HCT116 (cell line): ENCODE measurements at regions not wholly inside any gene's neighbourhood (a gene's known extent, or its start where the extent isn't known, plus 50 kb on each side); places are given as distances from the start of the nearest gene placed in this dataset.

Experiments used
- ATAC-seq: fragments of 200-7000 bp; cut with Tn5 transposase; 2 replicates; pipeline ENCODE4 v1.9.1; 2020; ENCODE audit warnings: mild to moderate bottlenecking, moderate library complexity
- BruUV-seq: library from RNA; stranded (reverse); fragments of 400-500 nt; replicated peaks from 2 replicates; lab custom pipeline; 2021; lab: Mats Ljungman, UMichigan
- CTCF ChIA-PET: fragments of 300-600 bp; sonication (Branson Sonifier 250); formaldehyde crosslinking; loops from one replicate; lab custom pipeline; 2021; ENCODE audit warnings: antibody characterized with exemption; lab: Charles Lee
- POLR2A ChIA-PET: fragments of 300-600, 350-600 bp; sonication (Branson Sonifier 250); formaldehyde crosslinking; loops from one replicate; lab custom pipeline; 2021; ENCODE audit warnings: antibody characterized with exemption; lab: Charles Lee
- RAD21 ChIA-PET, 2 experiments: fragments of 300-600 bp; sonication (Branson Sonifier 250); formaldehyde crosslinking; loops; one replicate each; lab custom pipeline; 2023; ENCODE audit warnings: low total read pairs in 2 of 2; ENCODE audit not compliant: uncharacterized antibody in 2 of 2, unreplicated experiment in 2 of 2, low non-redundant PET in 1 of 2; lab: Charles Lee
- DNase-seq: peaks from one replicate; pipeline ENCODE4 v3.0.0-alpha.2; 2010; ENCODE audit warnings: low read depth, low spot score
- H2AFZ ChIP-seq: fragments of 200-600 bp; shearing (Covaris generic), sonication (generic); 2 replicates; pipeline ENCODE4 v1.6.1; 2017; ENCODE audit warnings: low read depth, mixed run types, mixed read lengths, antibody characterized with exemption, low read length; ENCODE audit not compliant: poor library complexity, severe bottlenecking
- H3K27ac ChIP-seq: 2 replicates; pipeline ENCODE4 v1.5.1; 2012; ENCODE audit warnings: low read depth, low read length
- H3K27me3 ChIP-seq: fragments of 200-600 bp; sonication (generic); 2 replicates; pipeline ENCODE4 v1.6.1; 2016; ENCODE audit warnings: mixed run types, low read length, mixed read lengths; ENCODE audit not compliant: insufficient read depth
- H3K36me3 ChIP-seq, 2 experiments: fragments of 200-500 bp in 1 of 2; fragments of 200-600 bp in 1 of 2; sonication (Bioruptor generic) in 1 of 2; sonication (generic) in 1 of 2; 2 replicates each; pipeline versions ENCODE4 v1.5.1 to v1.6.1; 2014 to 2016; ENCODE audit warnings: low read length in 2 of 2, inconsistent platforms in 1 of 2, mixed read lengths in 1 of 2, mixed run types in 1 of 2; ENCODE audit not compliant: insufficient read depth in 2 of 2, control insufficient read depth in 1 of 2
- H3K4me1 ChIP-seq, 2 experiments: fragments of 200-600 bp in 1 of 2; sonication (generic) in 1 of 2; 2 replicates each; pipeline versions ENCODE4 v1.5.1 to v1.6.1; 2012 to 2017; ENCODE audit warnings: low read length in 2 of 2, inconsistent platforms in 1 of 2, mild to moderate bottlenecking in 1 of 2, mixed read lengths in 1 of 2, mixed run types in 1 of 2, moderate library complexity in 1 of 2; ENCODE audit not compliant: insufficient read depth in 2 of 2, control insufficient read depth in 1 of 2
- H3K4me2 ChIP-seq: fragments of 200-600 bp; sonication (generic); 2 replicates; pipeline ENCODE4 v1.6.1; 2017; ENCODE audit warnings: mixed run types, low read length, mixed read lengths
- H3K4me3 ChIP-seq, 2 experiments: fragments of 200-600 bp in 1 of 2; sonication (generic) in 1 of 2; replicated peaks in 1 of 2; 2 replicates each; pipeline ENCODE4 v1.5.1; 2011 to 2016; ENCODE audit warnings: low read length in 2 of 2, control low read depth in 1 of 2, low read depth in 1 of 2, mild to moderate bottlenecking in 1 of 2, mixed read lengths in 1 of 2, mixed run types in 1 of 2
- H3K79me2 ChIP-seq: fragments of 200-600 bp; sonication (generic); 2 replicates; pipeline ENCODE4 v1.6.1; 2017; ENCODE audit warnings: mild to moderate bottlenecking, mixed run types, low read length, moderate library complexity, mixed read lengths; ENCODE audit not compliant: insufficient read depth
- H3K9ac ChIP-seq: fragments of 200-600 bp; sonication (generic); 2 replicates; pipeline ENCODE4 v1.6.1; 2016; ENCODE audit warnings: low read length, mixed read lengths
- H3K9me2 ChIP-seq: fragments of 200-600 bp; sonication (generic), shearing (Covaris generic); 2 replicates; pipeline ENCODE4 v1.6.1; 2017; ENCODE audit warnings: mixed run types, mild to moderate bottlenecking, moderate library complexity; ENCODE audit not compliant: insufficient read depth
- H3K9me3 ChIP-seq, 2 experiments: fragments of 200-500 bp in 1 of 2; fragments of 200-600 bp in 1 of 2; sonication (Bioruptor generic) in 1 of 2; sonication (generic) in 1 of 2; 2 replicates each; pipeline ENCODE4 v1.6.1; 2014 to 2017; ENCODE audit warnings: low read length in 2 of 2, mixed read lengths in 2 of 2, inconsistent platforms in 1 of 2, low read depth in 1 of 2, mild to moderate bottlenecking in 1 of 2, mixed run types in 1 of 2, moderate library complexity in 1 of 2; ENCODE audit not compliant: control insufficient read depth in 1 of 2, insufficient read depth in 1 of 2
- H4K20me1 ChIP-seq: fragments of 200-600 bp; sonication (generic), shearing (Covaris generic); 2 replicates; pipeline ENCODE4 v1.6.1; 2017; ENCODE audit warnings: mixed run types, mild to moderate bottlenecking, moderate library complexity; ENCODE audit not compliant: insufficient read depth
- ATF3 ChIP-seq: IDR thresholded peaks from 2 replicates; pipeline ENCODE4 v1.6.1; 2012
- CEBPB ChIP-seq: IDR thresholded peaks from 2 replicates; pipeline ENCODE4 v1.6.1; 2012; ENCODE audit warnings: low read depth
- ELF1 ChIP-seq: IDR thresholded peaks from 2 replicates; pipeline ENCODE4 v1.6.1; 2012; ENCODE audit warnings: low read depth, borderline replicate concordance
- POLR2A ChIP-seq: IDR thresholded peaks from 2 replicates; pipeline ENCODE4 v1.7.0; 2011; ENCODE audit warnings: borderline replicate concordance; ENCODE audit not compliant: insufficient read depth, insufficient read length; ENCODE audit errors: extremely low read depth
- SIN3A ChIP-seq: IDR thresholded peaks from 2 replicates; pipeline ENCODE4 v1.6.1; 2012; ENCODE audit warnings: low read depth
- ZNF274 ChIP-seq: fragments of 200-500 bp; sonication (Bioruptor generic); IDR thresholded peaks from 2 replicates; pipeline ENCODE4 v1.6.1; 2014; ENCODE audit warnings: mild to moderate bottlenecking, low read depth, low read length, inconsistent platforms
- intact Hi-C: fragments of 100-400 bp; cut with micrococcal nuclease; formaldehyde crosslinking; loops from 2 replicates; pipeline ENCODE4 v1.10.0; 2022

- peaks cover 14% of the 10 kb centered on the region; the same call in 1 of the 2 replicates for H3K27me3 ChIP-seq
These were observed 112.1 kb upstream of the FAM204A start for GRCh38 chr10:118454211-118454610.

GRCh38 chr10:118452098-118452497, 110.0 kb upstream of the FAM204A start:
- RAD21 ChIA-PET = no interaction called here
- DNase-seq = no peak
- CTCF ChIA-PET = no interaction called here

More at GRCh38 chr10:118454211-118454610, 112.1 kb upstream of the FAM204A start:
- peaks cover 0 to 3% of the 10 kb centered on the region in 2 experiments; a peak in 1 of 4 replicates for H3K4me1 ChIP-seq
- no peaks in the 10 kb centered on the region for H4K20me1 ChIP-seq
- intact Hi-C loops = no loop called here
- ChIA-PET RAD21 (no interaction called here), POLR2A (no interaction called here), CTCF (no interaction called here)
- H3K9me3 ChIP-seq = no peaks in the 10 kb centered on the region
- no peak overlapping the region for H3K9ac ChIP-seq
- TF ChIP-seq ZNF274 = no peak
- no peaks in the 10 kb centered on the region for H3K79me2 ChIP-seq
- no peak overlapping the region for H3K4me3 ChIP-seq
- H2AFZ ChIP-seq = no peak overlapping the region
- H3K4me2 ChIP-seq = no peak overlapping the region
- no peak for ATAC-seq
- no peaks in the 10 kb centered on the region for H3K36me3 ChIP-seq
- no peak overlapping the region for H3K27ac ChIP-seq
- no TSS peak for BruUV-seq
- no peaks in the 10 kb centered on the region for H3K9me2 ChIP-seq
- DNase-seq = no peak

More at GRCh38 chr10:118452098-118452497, 110.0 kb upstream of the FAM204A start:
- no peak overlapping the region for H3K4me2 ChIP-seq
- peaks cover 24% of the 10 kb centered on the region; the same call in 1 of the 2 replicates for H3K27me3 ChIP-seq
- no peaks in the 10 kb centered on the region for H3K4me1 ChIP-seq
- H3K9me2 ChIP-seq = no peaks in the 10 kb centered on the region
- intact Hi-C loops = no loop called here
- H3K79me2 ChIP-seq = no peaks in the 10 kb centered on the region
- no peak overlapping the region for H3K27ac ChIP-seq
- H2AFZ ChIP-seq = no peak overlapping the region
- POLR2A ChIA-PET = no interaction called here
- TF ChIP-seq POLR2A (no peak), ELF1 (no peak), CEBPB (no peak), ATF3 (no peak), SIN3A (no peak)
- no peaks in the 10 kb centered on the region for H3K36me3 ChIP-seq
- H3K9me3 ChIP-seq = no peaks in the 10 kb centered on the region
- no peaks in the 10 kb centered on the region for H4K20me1 ChIP-seq
- no peak overlapping the region for H3K4me3 ChIP-seq
- BruUV-seq = no TSS peak
- no peak overlapping the region for H3K9ac ChIP-seq
- no peak for ATAC-seq
